ENCODE measurements at regions not wholly inside any gene's neighbourhood (a gene's known extent, or its start where the extent isn't known, plus 50 kb on each side); places are given as distances from the start of the nearest gene placed in this dataset.
"Not testable (repeated sequence)": the region's sequence is repeated elsewhere in the genome, so short reads cannot be mapped to it uniquely, and the experiment has no call there.

DNA sequence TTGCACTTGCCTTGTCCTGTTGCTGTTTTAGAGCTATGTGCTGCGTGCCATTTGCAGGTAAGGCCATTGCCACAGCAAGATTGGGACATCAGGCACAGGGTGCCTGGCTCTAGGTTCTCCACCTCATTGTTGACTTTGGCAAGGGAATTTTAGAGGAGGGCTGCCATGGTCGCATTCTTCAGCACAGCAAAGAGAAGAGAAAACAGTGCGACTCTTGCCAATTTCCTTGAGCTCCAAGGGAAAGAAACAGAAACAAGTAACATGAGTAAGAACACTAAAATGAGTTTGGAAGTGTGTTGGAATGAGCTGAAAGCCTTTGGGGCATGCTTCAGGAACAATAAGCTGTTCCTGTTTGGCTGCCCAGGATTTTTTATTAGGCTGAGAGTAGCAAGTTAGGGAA lies 188.1 kb upstream of the IL12B start:
- Histone ChIP-seq H3K4me1 (no peaks in the 10 kb centered on the region), H3K27ac (no peak overlapping the region), H3K4me3 (no peak overlapping the region), H3K27me3 (no peaks in the 10 kb centered on the region), H3K36me3 (no peaks in the 10 kb centered on the region), H3K9me3 (no peaks in the 10 kb centered on the region)
- no peak for TF ChIP-seq POLR2A (IDR thresholded peaks at IDR 0.05)
- TF ChIP-seq, protein P1, sequence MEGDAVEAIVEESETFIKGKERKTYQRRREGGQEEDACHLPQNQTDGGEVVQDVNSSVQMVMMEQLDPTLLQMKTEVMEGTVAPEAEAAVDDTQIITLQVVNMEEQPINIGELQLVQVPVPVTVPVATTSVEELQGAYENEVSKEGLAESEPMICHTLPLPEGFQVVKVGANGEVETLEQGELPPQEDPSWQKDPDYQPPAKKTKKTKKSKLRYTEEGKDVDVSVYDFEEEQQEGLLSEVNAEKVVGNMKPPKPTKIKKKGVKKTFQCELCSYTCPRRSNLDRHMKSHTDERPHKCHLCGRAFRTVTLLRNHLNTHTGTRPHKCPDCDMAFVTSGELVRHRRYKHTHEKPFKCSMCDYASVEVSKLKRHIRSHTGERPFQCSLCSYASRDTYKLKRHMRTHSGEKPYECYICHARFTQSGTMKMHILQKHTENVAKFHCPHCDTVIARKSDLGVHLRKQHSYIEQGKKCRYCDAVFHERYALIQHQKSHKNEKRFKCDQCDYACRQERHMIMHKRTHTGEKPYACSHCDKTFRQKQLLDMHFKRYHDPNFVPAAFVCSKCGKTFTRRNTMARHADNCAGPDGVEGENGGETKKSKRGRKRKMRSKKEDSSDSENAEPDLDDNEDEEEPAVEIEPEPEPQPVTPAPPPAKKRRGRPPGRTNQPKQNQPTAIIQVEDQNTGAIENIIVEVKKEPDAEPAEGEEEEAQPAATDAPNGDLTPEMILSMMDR (IDR thresholded peaks at IDR 0.05) = no peak
- intact Hi-C loops (cut with DNase I; ENCODE audit: low total_unique reads) = loop anchor here (10.0 kb wide), 1 partner anchor 396 kb away; the partner anchor contains the start of gene ADRA1B
- no peak for DNase-seq

DNA sequence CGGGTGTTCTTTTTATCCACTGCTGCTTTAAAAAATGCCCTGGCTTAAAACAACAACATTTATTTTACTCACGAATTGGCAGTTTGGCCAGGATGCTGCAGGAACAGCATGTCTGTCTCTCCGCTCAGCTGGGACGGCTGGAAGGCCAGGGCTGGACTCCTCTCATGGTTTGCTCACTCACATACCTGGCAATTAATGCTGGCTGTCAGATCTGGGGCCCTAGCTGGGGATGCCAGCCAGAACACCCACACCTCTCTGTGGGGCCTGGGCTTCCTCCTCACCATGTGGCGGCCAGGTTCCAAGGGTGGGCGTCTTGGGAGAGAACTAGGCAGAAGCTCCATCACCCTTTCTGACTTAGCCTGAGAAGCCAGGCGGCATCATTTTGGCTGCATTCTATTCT lies 189.1 kb upstream of the IL12B start:
- intact Hi-C loops (cut with DNase I; ENCODE audit: low total_unique reads) = loop anchor here (10.0 kb wide), 1 partner anchor 395 kb away; the partner anchor contains the start of gene ADRA1B
- no peak overlapping the region for H3K4me3 ChIP-seq
- H3K4me1 ChIP-seq = no peaks in the 10 kb centered on the region
- no peaks in the 10 kb centered on the region for H3K36me3 ChIP-seq
- no peak for DNase-seq
- no peaks in the 10 kb centered on the region for H3K27me3 ChIP-seq
- no peaks in the 10 kb centered on the region for H3K9me3 ChIP-seq
- no peak overlapping the region for H3K27ac ChIP-seq
- TF ChIP-seq POLR2A (IDR thresholded peaks at IDR 0.05) = no peak
- TF ChIP-seq, protein P1 (IDR thresholded peaks at IDR 0.05) = no peak

DNA sequence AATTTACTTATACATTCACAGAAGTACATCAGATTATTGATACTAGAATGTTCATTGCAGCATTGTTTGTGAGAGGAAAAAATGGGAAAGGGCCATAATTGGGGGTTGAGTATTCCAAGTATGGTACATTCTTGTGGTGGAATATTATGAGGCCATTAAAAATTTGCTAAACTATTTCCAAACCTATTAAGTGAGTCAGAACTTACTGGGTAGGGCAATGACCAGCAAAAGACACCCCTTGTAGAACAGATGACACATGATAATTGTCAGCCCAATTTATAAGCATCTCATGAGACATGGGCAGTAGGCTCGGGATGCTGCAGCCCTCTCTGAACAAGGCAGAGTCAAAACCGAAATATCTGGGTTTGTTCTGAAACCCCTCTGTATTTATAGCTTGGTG lies 192.6 kb upstream of the IL12B start:
- TF ChIP-seq, protein P1 (IDR thresholded peaks at IDR 0.05) = no peak
- TF ChIP-seq POLR2A (IDR thresholded peaks at IDR 0.05) = no peak
- intact Hi-C loops (cut with DNase I; ENCODE audit: low total_unique reads) = no loop called here

DNA sequence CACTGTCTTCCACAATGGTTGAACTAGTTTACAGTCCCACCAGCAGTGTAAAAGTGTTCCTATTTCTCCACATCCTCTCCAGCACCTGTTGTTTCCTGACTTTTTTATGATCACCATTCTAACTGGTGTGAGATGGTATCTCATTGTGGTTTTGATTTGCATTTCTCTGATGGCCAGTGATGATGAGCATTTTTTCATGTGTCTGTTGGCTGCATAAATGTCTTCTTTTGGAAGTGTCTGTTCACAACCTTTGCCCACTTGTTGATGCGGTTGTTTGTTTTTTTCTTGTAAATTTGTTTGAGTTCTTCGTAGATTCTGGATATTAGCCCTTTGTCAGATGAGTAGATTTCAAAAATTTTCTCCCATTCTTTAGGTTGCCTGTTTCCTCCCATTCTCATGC lies 194.0 kb upstream of the IL12B start:
- H3K27me3 ChIP-seq; DNase-seq; H3K36me3 ChIP-seq; H3K27ac ChIP-seq; H3K4me3 ChIP-seq; H3K9me3 ChIP-seq; H3K4me1 ChIP-seq; intact Hi-C loops (cut with DNase I; ENCODE audit: low total_unique reads): not testable (repeated sequence)

More for the DNA sequence above, 192.6 kb upstream of the IL12B start:
- Histone ChIP-seq H3K36me3 (no peaks in the 10 kb centered on the region), H3K9me3 (no peaks in the 10 kb centered on the region), H3K27ac (no peak overlapping the region), H3K27me3 (no peaks in the 10 kb centered on the region), H3K4me3 (no peak overlapping the region), H3K4me1 (no peaks in the 10 kb centered on the region)
- DNase-seq = no peak

DNA sequence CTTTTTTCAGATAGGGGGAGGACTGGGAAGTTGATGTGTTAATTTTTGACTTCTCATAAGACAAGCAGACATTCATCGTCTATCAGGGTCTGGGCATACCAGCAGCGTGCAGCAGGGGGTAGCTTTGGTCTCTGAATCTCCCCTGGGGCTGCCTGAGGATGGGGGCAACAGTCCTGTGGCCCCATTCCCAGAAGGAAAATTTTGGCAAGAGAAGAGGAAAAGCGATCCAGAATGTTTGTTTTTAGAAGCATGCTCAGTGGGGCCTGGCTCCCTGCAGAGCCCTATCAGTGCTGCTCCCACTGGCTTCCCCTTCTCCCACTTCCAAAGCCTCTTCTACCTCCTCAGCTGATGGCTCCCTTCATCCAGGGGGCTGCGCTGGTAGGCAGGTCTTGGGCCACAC lies 194.8 kb upstream of the IL12B start:
- TF ChIP-seq, protein P1 (IDR thresholded peaks at IDR 0.05) = no peak
- TF ChIP-seq POLR2A (IDR thresholded peaks at IDR 0.05) = no peak
- Histone ChIP-seq H3K9me3 (no peaks in the 10 kb centered on the region), H3K36me3 (no peaks in the 10 kb centered on the region), H3K4me3 (no peak overlapping the region), H3K27ac (no peak overlapping the region), H3K4me1 (no peaks in the 10 kb centered on the region), H3K27me3 (no peaks in the 10 kb centered on the region)
- DNase-seq = no peak
- intact Hi-C loops (cut with DNase I; ENCODE audit: low total_unique reads) = no loop called here

Data from uterus (tissue), 3 donors.